ENCODE measurements at regions not wholly inside any gene's neighbourhood (a gene's known extent, or its start where the extent isn't known, plus 50 kb on each side); places are given as distances from the start of the nearest gene placed in this dataset.

GRCh38 chr7:118022546-118022945, 149.3 kb upstream of the CTTNBP2 start:
- H3K36me3 ChIP-seq (ENCODE audit: low read depth, low read length) = no peaks in the 10 kb centered on the region
- intact Hi-C loops (cut with micrococcal nuclease) = no loop called here
- H3K79me2 ChIP-seq (ENCODE audit: low read length) = no peaks in the 10 kb centered on the region
- no peaks in the 10 kb centered on the region for H3K9me3 ChIP-seq (ENCODE audit: low read length)
- H3K9ac ChIP-seq (ENCODE audit: low read length) = no peak overlapping the region
- no TSS peak for BruUV-seq (replicated peaks)
- no peak for ATAC-seq
- no peaks in the 10 kb centered on the region for H4K20me1 ChIP-seq (ENCODE audit: low read length)
- no peak for TF ChIP-seq EZH2 (IDR thresholded peaks at IDR 0.05; ENCODE audit: low read length, unreplicated experiment)
- POLR2A ChIA-PET (ENCODE audit: unreplicated experiment) = no interaction called here
- no peak overlapping the region for H3K4me2 ChIP-seq (ENCODE audit: low read length)
- no peak overlapping the region for H3K4me3 ChIP-seq (ENCODE audit: low read length)
- CTCF ChIA-PET = no interaction called here
- H3K9me2 ChIP-seq (replicated peaks; ENCODE audit: low read length) = no peaks in the 10 kb centered on the region
- no peaks in the 10 kb centered on the region for H3F3A ChIP-seq (ENCODE audit: low read length, unreplicated experiment)
- H3K4me1 ChIP-seq (ENCODE audit: insufficient read depth, low read length) = no peaks in the 10 kb centered on the region
- H3K27ac ChIP-seq (ENCODE audit: low read length) = no peak overlapping the region
- H3K27me3 ChIP-seq (ENCODE audit: low read length) = no peaks in the 10 kb centered on the region
- DNase-seq = no peak
- no peak overlapping the region for H2AFZ ChIP-seq (ENCODE audit: low read length)

DNA sequence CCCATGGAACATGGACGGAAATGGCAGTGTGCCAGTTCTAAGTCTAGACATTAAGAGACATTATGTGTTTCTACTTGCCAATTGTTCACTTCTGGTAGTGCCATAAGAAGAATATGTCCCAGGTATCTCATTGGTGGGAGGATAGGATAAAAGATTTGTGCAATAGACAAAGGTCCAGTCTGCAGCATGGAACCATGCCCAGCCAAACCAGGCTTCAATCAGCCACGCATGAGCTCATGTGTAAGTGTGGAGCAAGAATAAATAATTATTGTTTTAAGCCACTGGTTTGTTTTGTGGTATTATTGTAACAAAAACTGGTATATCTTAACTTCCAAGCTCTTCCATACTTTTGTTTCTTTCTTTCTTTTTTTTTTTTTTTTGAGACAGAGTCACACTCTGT, 153.6 kb upstream of the CTTNBP2 start:
- intact Hi-C loops (cut with micrococcal nuclease) = no loop called here
- Histone ChIP-seq H3K79me2 (ENCODE audit: low read length) (no peaks in the 10 kb centered on the region), H4K20me1 (ENCODE audit: low read length) (no peaks in the 10 kb centered on the region), H3K36me3 (ENCODE audit: low read depth, low read length) (no peaks in the 10 kb centered on the region), H3K4me1 (ENCODE audit: insufficient read depth, low read length) (no peaks in the 10 kb centered on the region), H3K4me3 (ENCODE audit: low read length) (no peak overlapping the region), H3K27ac (ENCODE audit: low read length) (no peak overlapping the region), H3F3A (ENCODE audit: low read length, unreplicated experiment) (no peaks in the 10 kb centered on the region), H3K9ac (ENCODE audit: low read length) (no peak overlapping the region), H2AFZ (ENCODE audit: low read length) (no peak overlapping the region), H3K9me2 (replicated peaks; ENCODE audit: low read length) (no peaks in the 10 kb centered on the region), H3K4me2 (ENCODE audit: low read length) (no peak overlapping the region), H3K27me3 (ENCODE audit: low read length) (no peaks in the 10 kb centered on the region), H3K9me3 (ENCODE audit: low read length) (no peaks in the 10 kb centered on the region)
- BruUV-seq (replicated peaks) = no TSS peak
- no peak for TF ChIP-seq EZH2 (IDR thresholded peaks at IDR 0.05; ENCODE audit: low read length, unreplicated experiment)
- TF ChIP-seq CTCF (conservative IDR thresholded peaks at IDR 0.05; ENCODE audit: low read depth, low read length) = no peak
- no peak for TF ChIP-seq EZH2phosphoT487 (IDR thresholded peaks at IDR 0.05; ENCODE audit: borderline replicate concordance, low read length)
- POLR2A ChIA-PET (ENCODE audit: unreplicated experiment) = no interaction called here
- CTCF ChIA-PET = no interaction called here
- ATAC-seq = no peak
- DNase-seq = no peak

- Histone ChIP-seq H3K79me2 (ENCODE audit: low read length) (no peaks in the 10 kb centered on the region), H2AFZ (ENCODE audit: low read length) (no peak overlapping the region), H4K20me1 (ENCODE audit: low read length) (no peaks in the 10 kb centered on the region), H3K4me1 (ENCODE audit: insufficient read depth, low read length) (no peaks in the 10 kb centered on the region), H3K36me3 (ENCODE audit: low read depth, low read length) (no peaks in the 10 kb centered on the region), H3K4me3 (ENCODE audit: low read length) (no peak overlapping the region), H3K27me3 (ENCODE audit: low read length) (no peaks in the 10 kb centered on the region), H3K9ac (ENCODE audit: low read length) (no peak overlapping the region), H3K9me2 (replicated peaks; ENCODE audit: low read length) (no peaks in the 10 kb centered on the region), H3K9me3 (ENCODE audit: low read length) (no peaks in the 10 kb centered on the region), H3K27ac (ENCODE audit: low read length) (no peak overlapping the region), H3K4me2 (ENCODE audit: low read length) (no peak overlapping the region), H3F3A (ENCODE audit: low read length, unreplicated experiment) (no peaks in the 10 kb centered on the region)
- CTCF ChIA-PET = no interaction called here
- ATAC-seq (no peak), DNase-seq (no peak)
- BruUV-seq (replicated peaks) = no TSS peak
- POLR2A ChIA-PET (ENCODE audit: unreplicated experiment) = no interaction called here
- intact Hi-C loops (cut with micrococcal nuclease) = no loop called here
- no peak for TF ChIP-seq CTCF (conservative IDR thresholded peaks at IDR 0.05; ENCODE audit: low read depth, low read length)
- TF ChIP-seq EZH2 (IDR thresholded peaks at IDR 0.05; ENCODE audit: low read length, unreplicated experiment) = no peak
- no peak for TF ChIP-seq EZH2phosphoT487 (IDR thresholded peaks at IDR 0.05; ENCODE audit: borderline replicate concordance, low read length)
Observed at GRCh38 chr7:118028226-118028625, 155.0 kb upstream of the CTTNBP2 start.
